NCI-H2107 (cell line): ENCODE measurements at regions not wholly inside any gene's neighbourhood (a gene's known extent, or its start where the extent isn't known, plus 50 kb on each side); places are given as distances from the start of the nearest gene placed in this dataset.

Experiments
- DNase-seq: peaks from one replicate; lab custom pipeline; 2025; lab: John Stamatoyannopoulos, UW

DNA sequence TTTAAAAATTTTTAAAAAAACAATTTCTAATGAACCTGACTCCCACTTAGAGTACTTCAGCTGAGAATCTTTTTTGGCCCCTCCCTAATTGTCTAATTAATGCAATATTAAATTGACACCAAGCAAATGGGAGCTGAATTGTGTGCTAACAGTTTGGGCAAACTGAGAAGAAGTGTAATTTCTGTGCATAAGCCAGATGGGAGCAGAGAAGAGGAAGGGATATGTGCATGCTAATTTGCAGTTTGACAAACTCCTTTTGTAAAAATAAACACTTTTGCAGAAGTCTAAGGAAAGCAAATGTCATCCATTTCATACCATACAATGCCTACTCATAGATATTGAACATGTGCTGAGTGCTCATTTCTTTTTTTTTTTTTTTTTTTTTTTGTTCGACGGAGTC lies 332.0 kb downstream of the CYRIA start:
- DNase-seq: no peak

DNA sequence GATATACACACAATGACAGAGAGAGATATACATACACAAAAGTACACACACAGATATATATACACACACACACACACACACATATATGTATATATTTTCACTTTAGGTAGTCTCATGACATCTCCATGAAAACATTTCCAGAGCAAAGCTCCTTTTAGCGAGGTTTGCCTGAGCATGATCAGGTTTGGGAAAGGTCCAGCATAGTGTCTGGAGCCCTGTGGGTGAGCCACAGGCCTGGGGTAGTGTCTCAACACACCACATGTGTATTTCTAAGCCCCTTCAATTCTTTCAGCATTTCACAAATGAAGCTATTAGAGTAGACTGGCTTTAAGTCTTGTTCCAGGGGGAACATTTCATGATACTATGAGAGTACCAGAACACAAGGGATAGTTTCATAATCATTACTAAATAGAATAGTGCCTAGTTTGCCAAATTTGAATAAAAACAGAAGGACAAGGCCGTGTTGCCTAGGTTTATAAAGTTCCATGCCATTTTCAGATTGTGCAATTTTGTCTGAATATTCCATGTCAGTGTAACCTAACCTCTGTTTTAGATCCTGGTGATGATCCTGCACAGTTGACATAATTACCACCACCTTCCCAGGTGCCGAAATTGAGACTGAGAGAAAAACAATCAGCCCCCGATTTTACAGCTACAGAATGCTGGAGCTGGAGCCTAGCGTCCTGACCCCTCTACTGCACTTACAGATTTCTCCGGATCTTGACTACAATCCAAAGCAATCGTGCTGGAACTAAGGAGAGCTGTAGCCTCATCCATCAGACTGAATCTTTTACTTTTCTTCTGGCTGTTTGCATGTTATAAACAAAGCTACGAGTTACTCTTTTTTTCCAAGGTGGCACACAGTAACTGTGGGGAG lies 332.7 kb downstream of the CYRIA start:
- no peak for DNase-seq

DNA sequence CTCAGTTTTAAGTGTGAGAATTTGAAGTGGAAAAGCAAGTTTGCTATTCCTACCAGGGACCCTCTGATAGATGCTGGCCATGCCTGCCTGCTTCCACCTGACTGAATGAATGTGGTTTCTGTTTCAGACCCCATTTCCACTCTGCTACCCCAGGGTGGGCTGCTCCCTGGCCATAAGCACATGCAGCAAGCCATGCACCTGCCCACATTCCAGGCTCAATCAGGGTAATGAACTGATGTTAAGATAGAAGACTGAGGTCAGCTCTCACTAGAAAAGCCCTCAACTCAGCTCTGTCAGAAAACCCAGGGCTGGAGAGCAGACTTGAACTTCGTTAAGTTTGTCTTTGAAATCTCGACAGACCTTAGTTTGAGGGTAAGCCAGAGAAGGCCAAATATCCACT lies 333.9 kb downstream of the CYRIA start:
- DNase-seq: no peak

DNA sequence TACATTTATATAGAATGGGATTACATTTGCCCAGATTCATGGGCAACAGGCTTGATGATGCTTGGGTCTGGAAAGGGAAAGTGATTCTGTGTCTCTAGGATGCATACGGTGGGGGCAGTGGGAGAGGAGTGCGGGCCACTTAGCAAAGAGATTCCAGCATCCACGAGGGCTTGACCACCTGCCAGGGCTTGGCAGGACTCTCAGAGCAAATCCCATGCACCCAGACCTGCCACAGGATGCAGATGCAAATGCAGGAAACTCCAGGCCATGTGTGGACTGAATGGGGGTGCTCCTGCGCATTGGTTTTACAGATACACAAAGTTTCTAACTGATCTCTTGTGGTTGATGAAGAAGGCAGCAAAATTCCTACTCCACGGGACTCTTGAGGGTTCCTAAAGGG lies 334.7 kb downstream of the CYRIA start:
- no peak for DNase-seq

- no peak for DNase-seq
Measured at GRCh38 chr2:16330571-16330970, 335.1 kb downstream of the CYRIA start.

DNA sequence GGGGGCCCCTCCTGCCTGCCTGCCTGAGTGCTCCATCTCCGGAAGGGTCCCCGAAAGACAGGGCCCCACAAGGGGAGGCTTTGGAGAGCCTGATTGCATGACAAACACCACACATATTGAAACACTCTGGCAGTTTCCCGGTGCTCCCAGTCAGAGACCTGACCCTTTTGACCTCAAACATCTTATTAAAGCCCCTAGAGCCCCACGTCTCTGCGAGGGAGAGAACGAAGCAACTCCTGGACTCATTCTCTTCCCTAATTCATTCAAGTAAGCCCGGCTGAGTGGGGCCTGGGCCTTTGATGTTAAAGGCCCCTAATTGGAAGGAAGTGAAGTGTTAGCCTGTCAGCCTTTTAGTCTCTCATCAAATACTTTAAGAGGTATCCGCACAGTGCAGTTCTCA lies 335.6 kb downstream of the CYRIA start:
- DNase-seq: no peak

DNA sequence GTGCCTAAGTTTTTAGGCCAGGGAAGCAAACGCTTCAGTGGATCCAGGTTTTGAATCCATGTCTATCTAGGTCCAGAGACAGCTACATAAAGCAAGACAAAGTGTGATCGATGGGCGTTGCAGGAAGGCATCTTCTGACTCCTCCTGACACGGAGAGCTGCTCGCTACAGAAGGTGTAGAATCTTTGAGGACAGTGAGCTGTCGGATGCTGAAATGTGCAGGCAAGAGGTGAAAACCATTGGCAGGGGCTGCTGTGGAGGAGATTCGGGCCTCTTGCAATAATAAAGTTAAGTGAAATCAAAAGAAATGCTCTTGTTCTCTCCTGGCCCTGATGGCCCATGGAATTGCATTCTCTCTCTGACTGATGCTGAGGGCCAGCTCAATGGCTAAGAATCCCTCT lies 336.2 kb downstream of the CYRIA start:
- DNase-seq: no peak

DNA sequence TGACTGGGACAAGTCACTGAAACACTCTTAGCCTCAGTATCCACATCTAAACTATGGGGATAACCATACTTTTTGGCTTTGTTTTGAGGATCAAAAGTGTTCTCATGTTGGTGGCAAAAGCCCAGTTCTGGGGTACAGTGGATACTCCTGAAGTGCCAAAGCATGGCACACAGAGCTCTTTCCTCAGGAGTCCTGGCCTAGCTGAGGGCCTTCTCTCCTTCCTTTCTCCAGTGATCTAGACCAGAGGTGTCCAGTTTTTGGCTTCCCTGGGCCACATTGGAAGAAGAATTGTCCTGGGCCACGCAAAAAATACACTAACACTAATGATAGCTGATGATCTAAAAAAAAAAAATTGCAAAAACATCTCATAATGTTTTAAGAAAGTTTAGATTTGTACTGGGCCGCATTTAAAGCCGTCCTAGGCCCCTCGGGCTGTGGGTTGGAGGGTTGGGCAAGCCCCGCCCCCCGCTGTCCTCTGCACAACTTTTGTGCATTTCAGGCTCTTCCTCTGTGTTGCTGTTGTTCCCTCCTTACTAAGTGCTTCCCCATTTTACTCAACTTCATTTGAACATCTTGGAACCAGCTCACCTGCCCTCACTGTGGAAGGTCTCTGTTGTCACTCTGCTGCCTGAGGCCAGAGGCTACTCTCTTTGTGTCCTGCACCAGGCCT lies 337.0 kb downstream of the CYRIA start:
- no peak for DNase-seq

- no peak for DNase-seq
Measured at GRCh38 chr2:16327326-16327725, 338.3 kb downstream of the CYRIA start.

DNA sequence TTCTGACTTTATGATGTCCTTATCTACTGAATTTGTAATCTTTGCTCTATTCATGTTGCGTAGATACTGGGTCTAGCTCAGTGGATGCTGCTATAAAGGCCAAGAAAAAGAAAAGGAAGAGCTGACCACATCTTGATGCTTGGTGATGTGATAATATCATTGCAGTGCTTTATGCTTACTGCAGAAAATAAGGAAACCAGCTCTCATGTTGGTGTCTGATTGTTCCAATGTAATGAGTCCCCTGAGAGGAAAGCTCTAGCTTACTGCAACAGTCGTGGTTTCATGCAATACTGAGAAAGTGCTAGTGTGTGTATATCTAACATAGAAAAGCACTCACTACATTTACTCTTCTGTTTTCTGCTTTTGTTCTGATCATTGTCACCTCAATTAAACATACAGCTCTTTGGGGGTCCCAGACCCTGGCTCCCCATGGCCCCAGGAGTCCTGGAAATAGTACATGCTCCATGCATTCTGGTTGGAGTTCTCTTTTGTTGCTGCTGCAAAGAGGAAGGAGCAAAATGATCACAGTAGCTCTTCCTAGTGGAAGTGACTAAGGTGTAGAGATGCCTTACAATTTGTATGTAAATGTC lies 338.8 kb downstream of the CYRIA start:
- no peak for DNase-seq

GRCh38 chr2:16325976-16326510 lies 339.6 kb downstream of the CYRIA start:
- DNase-seq: no peak

DNA sequence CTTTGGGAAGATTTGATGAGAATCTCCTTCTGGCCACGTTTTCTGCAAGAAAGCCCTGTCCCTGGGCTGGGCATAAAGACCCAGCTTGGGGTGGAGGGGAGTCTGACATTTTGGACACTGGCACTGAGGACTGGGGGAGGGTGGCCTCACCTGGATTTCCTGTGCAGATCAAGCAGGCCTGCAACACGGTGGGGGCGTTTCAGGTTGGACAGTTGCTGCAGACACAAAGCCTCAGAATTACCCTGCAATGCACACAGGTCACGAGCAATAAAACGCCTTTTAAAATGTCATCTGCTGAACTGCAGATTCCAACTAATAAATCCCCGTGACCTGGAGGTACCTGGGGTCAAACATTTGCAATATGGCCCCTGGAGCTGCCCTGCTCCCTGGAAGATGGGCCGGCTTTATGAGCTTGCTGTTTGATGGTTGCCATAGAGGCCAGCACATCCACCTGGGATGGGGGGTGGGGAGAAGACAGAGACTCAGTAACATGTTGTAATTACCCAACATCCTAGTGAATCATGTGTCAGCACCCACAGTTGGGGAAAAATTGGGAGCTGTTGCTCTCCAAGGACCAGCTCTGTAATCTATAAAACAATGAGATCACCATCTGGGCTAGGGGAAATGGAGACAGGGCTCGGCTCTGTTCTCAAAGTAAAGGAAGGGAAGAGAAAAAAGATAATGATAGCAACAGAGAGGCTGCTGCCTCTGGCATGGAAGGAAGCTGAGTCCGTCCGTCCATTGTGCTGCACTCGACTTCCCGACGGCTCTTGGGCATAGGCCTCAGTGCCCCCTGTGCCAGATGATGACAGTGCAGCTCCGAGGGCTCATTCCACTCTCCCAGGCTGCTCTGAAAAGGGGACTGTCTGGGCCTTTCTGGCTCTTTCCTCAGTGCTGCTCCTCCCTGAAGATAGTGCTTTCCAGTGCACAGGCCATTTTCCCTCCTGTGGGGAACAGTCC lies 340.3 kb downstream of the CYRIA start:
- DNase-seq: no peak

DNA sequence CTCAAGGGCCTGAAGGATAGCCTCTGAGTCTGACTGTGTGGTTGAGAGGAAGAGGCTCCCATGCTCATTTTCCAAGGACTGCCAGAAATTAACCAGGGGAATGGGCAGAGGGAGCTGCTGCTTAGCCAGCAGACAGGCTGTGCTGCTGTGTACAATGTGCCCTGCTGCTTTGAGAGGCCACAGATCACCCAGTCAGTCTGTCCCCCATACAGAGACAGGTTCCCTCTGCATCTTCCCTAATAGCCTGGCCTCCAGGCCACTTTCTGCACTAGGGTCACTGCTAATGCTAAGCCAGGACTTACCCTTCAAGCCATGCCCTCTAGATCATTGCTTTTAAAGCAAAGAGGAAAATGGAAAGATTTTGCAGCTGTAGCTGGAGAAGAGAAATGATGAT lies 341.1 kb downstream of the CYRIA start:
- no peak for DNase-seq

DNA sequence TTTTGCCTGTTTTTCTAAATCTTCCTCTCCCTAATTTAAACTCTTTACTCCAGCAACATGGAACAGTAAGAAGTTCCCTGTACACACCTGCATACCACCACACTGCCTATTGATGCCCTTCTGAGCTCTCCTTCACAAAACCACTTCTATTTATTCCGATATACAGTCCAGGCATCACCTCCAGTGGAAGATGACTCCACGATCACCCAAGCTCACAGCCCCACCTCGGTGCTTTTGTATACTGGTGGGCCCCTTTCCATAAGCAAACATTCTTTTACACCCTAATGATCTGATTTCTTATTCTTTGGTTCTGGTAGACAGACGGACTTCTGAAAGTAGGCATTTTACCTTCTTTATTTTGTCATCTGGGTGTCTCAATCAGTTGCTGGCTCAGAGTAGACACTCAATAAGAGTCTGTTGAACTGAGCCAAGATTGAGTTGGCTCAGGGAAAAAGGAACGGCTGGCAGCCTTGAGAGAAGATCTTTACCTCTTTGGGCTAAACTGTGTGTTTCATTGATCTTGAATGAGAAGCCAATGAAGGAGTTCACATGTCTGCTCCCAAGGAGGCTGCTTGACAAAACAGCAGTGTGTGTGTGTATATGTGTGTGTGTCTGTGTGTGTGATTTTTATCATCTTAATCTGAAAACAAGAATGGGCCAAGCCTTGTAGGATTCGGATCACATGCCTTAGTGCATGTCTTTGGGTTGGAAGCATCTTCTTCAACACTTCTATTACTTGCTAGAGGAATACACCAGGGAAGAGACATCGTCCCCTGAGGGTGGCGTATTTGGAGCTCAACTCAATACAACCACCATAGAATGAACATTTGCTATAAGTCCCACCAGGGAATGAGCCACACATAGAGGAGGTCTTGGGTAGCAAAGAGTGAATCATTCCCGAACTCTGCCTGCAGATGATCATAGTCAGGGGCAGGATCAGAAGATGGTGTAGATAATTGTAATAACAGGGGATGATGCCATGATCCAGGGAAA lies 341.8 kb downstream of the CYRIA start:
- DNase-seq: no peak

GRCh38 chr2:16323126-16323520 lies 342.5 kb downstream of the CYRIA start:
- no peak for DNase-seq

DNA sequence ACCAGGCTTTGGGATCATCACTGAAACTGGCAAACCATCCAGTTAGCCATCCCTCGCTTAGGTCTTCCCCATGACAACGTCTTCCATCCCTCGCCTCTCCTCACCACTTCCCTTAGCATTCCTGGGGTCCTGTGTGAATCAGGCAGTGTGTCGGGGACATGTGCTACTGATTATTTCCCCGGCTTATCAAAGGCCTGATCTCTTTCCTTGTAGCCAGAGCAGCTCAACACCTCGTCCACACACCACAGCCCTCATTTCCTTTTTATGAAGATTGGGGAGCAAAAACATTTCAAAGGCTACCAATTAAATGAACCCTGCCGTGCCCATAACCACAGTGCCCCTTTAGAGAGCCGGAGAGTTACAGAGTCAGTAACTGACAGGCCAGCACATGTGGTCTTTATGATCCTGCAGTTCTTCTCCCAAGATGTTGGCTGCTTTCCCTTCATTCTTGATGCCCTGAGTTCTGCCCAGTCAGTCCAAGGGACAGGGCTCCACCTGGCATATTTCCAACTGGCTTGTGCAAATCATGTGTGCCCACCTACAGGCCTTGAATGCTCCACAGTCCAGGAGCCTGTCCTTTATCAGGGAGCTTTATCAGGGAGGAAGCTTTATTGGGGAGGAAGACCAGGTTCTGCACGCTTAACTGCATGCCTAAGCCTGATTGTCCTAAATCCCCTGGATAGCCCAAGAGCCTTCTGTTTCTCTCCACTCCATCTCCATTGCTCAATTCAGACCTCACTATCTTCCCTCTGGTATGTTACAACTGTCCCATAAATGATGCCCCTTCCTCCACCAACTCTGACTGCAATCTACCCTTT lies 343.1 kb downstream of the CYRIA start:
- DNase-seq: no peak

DNA sequence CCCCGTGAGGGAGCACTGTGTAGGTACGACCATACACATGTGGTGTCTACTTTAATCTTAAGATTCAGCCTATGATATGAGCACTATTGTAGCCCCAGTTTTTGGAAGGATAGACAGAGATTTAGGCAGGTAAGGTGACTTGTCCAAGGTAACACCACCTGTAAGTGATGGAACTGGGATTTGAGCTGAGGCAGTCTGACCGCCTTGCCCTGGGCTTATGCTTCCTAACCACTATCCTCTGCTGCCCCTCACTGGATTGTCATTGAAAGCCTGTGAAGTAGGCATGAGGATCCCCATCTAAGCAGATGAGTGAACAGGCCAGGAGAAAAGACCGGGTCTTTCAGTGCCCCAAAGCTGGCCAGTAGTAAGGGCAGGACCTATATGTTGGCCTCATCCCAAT lies 343.8 kb downstream of the CYRIA start:
- no peak for DNase-seq

- DNase-seq: no peak
Measured at GRCh38 chr2:16321256-16321655, 344.4 kb downstream of the CYRIA start.

- no peak for DNase-seq
Measured at GRCh38 chr2:16320716-16321115, 344.9 kb downstream of the CYRIA start.
